Sigmoid colon (tissue), 3 donors: ENCODE measurements at regions not wholly inside any gene's neighbourhood (a gene's known extent, or its start where the extent isn't known, plus 50 kb on each side); places are given as distances from the start of the nearest gene placed in this dataset.
"Not testable (repeated sequence)": the region's sequence is repeated elsewhere in the genome, so short reads cannot be mapped to it uniquely, and the experiment has no call there.

Experiments
- POLR2A ChIP-seq, 2 donors: fragments of 450-650 bp; IDR thresholded peaks; one replicate each; pipeline ENCODE4 v1.6.1; 2016; ENCODE audit warnings: antibody characterized with exemption in 2 of 2, mild to moderate bottlenecking in 2 of 2, moderate library complexity in 2 of 2
- TF ChIP-seq, protein P1 (sequence below), 4 experiments: fragments of 450-650 bp in 3 of 4; fragments of 200-600 bp in 1 of 4; IDR thresholded peaks; one replicate each; pipeline ENCODE4 v1.5.1; 2016 to 2019; ENCODE audit warnings: antibody characterized with exemption in 4 of 4, mild to moderate bottlenecking in 3 of 4, moderate library complexity in 2 of 4

DNA sequence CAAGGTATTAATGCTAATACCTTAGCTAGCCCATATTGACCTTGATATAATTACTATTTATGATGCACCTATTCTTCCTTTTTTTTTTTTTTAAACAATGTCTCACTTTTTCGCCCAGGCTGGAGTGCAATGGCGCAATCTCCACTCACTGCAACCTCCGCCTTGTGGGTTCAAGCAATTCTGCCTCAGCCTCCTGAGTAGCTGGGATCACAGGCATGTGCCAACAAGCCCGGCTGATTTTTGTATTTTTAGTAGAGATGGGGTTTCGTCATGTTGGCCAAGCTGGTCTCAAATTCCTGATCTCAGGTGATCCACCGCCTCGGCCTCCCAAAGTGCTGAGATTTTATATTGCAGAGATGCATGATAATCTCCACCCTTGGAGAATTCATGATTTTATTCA lies 1028.0 kb downstream of the MAT2B start:
- TF ChIP-seq POLR2A (IDR thresholded peaks at IDR 0.05): not testable (repeated sequence)
- TF ChIP-seq, protein P1, sequence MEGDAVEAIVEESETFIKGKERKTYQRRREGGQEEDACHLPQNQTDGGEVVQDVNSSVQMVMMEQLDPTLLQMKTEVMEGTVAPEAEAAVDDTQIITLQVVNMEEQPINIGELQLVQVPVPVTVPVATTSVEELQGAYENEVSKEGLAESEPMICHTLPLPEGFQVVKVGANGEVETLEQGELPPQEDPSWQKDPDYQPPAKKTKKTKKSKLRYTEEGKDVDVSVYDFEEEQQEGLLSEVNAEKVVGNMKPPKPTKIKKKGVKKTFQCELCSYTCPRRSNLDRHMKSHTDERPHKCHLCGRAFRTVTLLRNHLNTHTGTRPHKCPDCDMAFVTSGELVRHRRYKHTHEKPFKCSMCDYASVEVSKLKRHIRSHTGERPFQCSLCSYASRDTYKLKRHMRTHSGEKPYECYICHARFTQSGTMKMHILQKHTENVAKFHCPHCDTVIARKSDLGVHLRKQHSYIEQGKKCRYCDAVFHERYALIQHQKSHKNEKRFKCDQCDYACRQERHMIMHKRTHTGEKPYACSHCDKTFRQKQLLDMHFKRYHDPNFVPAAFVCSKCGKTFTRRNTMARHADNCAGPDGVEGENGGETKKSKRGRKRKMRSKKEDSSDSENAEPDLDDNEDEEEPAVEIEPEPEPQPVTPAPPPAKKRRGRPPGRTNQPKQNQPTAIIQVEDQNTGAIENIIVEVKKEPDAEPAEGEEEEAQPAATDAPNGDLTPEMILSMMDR (IDR thresholded peaks at IDR 0.05): not testable (repeated sequence)
